Endothelial cell (in vitro differentiated cells): ENCODE measurements at regions not wholly inside any gene's neighbourhood (a gene's known extent, or its start where the extent isn't known, plus 50 kb on each side); places are given as distances from the start of the nearest gene placed in this dataset.

Source experiments
- DNase-seq: peaks from one replicate; pipeline ENCODE4 v3.0.0; 2021; ENCODE audit warnings: low spot score
- H3K27ac Mint-ChIP-seq: one replicate; pipeline ENCODE4 v1.8.0; 2021; ENCODE audit warnings: mixed read lengths, inconsistent platforms; ENCODE audit not compliant: unreplicated experiment
- H3K27me3 Mint-ChIP-seq: one replicate; pipeline ENCODE4 v1.8.0; 2021; ENCODE audit warnings: mild to moderate bottlenecking, moderate library complexity, mixed read lengths, inconsistent platforms; ENCODE audit not compliant: unreplicated experiment
- H3K36me3 Mint-ChIP-seq: one replicate; pipeline ENCODE4 v1.8.0; 2021; ENCODE audit warnings: mild to moderate bottlenecking, low read depth, mixed read lengths, inconsistent platforms; ENCODE audit not compliant: unreplicated experiment
- H3K4me1 Mint-ChIP-seq: one replicate; pipeline ENCODE4 v1.8.0; 2021; ENCODE audit warnings: mild to moderate bottlenecking, mixed read lengths, inconsistent platforms; ENCODE audit not compliant: unreplicated experiment
- H3K4me3 Mint-ChIP-seq: one replicate; pipeline ENCODE4 v1.8.0; 2021; ENCODE audit warnings: mild to moderate bottlenecking, mixed read lengths, inconsistent platforms; ENCODE audit not compliant: unreplicated experiment
- H3K9me3 Mint-ChIP-seq: one replicate; pipeline ENCODE4 v1.8.0; 2021; ENCODE audit warnings: mixed read lengths, inconsistent platforms; ENCODE audit not compliant: unreplicated experiment
- TF ChIP-seq, protein P1 (sequence below): fragments of 200-600 bp; sonication (generic); IDR thresholded peaks from one replicate; pipeline ENCODE4 v1.5.0; 2021; ENCODE audit warnings: antibody characterized with exemption; ENCODE audit not compliant: unreplicated experiment

DNA sequence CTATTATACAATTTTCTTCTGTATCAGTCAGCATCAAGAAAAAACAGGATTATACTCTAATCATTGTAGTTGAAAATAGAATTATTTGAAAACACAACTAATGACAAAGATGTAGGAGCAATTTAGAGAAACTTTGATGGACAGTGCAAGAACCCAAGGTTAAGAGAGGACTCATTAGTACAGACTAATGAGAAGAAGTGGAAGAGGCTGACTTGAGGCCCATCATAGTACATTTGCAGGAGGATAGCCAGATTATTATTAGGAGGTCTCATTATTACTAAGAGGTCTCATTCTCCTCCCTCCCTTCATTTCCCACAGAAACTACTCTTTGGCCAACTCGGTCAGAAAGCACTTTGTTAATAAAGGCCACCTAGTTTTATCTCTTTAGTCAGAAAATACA is 1983.0 kb downstream of the SUCLG1 start:
- Mint-ChIP-seq H3K27me3 (no peaks in the 10 kb centered on the region), H3K9me3 (peaks cover 3% of the 10 kb centered on the region), H3K36me3 (no peaks in the 10 kb centered on the region), H3K4me1 (no peaks in the 10 kb centered on the region), H3K27ac (no peak overlapping the region), H3K4me3 (no peak overlapping the region)
- TF ChIP-seq, protein P1, sequence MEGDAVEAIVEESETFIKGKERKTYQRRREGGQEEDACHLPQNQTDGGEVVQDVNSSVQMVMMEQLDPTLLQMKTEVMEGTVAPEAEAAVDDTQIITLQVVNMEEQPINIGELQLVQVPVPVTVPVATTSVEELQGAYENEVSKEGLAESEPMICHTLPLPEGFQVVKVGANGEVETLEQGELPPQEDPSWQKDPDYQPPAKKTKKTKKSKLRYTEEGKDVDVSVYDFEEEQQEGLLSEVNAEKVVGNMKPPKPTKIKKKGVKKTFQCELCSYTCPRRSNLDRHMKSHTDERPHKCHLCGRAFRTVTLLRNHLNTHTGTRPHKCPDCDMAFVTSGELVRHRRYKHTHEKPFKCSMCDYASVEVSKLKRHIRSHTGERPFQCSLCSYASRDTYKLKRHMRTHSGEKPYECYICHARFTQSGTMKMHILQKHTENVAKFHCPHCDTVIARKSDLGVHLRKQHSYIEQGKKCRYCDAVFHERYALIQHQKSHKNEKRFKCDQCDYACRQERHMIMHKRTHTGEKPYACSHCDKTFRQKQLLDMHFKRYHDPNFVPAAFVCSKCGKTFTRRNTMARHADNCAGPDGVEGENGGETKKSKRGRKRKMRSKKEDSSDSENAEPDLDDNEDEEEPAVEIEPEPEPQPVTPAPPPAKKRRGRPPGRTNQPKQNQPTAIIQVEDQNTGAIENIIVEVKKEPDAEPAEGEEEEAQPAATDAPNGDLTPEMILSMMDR: no peak
- no peak for DNase-seq

DNA sequence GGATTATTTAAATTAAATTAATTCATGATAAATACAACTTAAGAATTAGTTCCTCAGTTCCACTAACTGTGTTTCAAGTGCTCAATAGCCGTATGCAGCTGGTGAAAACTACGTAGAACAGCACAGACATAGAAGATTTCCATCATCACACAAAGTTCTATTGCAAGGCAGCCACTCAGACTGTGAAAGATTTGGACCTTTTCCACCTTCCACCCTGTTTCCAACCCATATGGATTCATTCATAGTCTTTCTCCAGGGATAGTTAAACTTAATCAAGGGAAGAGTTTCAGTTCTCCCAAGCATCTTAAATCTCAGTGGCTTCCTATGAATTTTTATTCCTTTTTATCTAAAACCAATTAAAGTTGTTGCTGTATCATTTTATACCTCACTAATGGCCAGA is 2030.8 kb downstream of the SUCLG1 start:
- Mint-ChIP-seq H3K9me3 (no peaks in the 10 kb centered on the region), H3K27ac (no peak overlapping the region), H3K4me3 (no peak overlapping the region), H3K27me3 (peaks cover 2% of the 10 kb centered on the region), H3K4me1 (no peaks in the 10 kb centered on the region), H3K36me3 (no peaks in the 10 kb centered on the region)
- no peak for DNase-seq
- TF ChIP-seq, protein P1: no peak

DNA sequence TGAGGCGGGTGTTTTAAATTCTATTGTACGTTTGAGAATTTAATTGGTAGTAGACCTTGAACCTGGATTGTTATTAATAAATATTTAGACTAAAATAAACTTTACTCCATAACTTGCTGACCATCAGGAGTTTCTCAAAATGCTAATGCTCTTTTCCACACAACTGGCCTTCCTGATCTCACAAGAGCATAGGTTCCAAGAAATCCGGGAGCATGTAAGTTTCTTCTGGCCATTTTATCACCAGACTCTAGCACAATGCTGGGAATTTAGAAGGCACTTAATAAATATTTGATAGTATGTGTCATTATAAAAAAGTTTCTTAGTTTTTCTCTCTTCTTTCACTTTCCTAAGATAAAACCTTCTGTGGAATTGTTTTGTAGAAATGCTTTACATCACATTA is 2047.1 kb downstream of the SUCLG1 start:
- Mint-ChIP-seq H3K27ac (no peak overlapping the region), H3K4me1 (no peaks in the 10 kb centered on the region), H3K36me3 (peaks cover 2% of the 10 kb centered on the region), H3K4me3 (no peak overlapping the region), H3K27me3 (no peaks in the 10 kb centered on the region), H3K9me3 (no peaks in the 10 kb centered on the region)
- TF ChIP-seq, protein P1: no peak
- no peak for DNase-seq

DNA sequence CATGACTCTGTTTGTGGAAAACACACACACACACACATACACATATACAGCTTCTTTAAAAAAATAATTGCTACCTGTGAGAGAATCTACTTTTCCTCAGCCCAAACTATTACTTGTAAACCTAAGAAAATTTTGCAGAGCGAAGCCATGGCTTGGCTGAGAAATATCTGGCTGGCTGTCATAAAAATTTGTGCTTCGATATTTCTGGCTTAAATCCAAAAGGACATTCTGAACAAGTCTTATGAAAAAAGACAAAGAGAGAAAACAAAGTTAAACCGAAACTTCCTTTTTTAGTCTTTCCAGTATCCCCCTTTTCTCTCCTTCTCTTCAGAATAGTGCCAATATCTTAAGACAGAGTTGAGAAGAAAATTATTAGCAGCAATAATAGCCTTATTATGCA is 2048.0 kb downstream of the SUCLG1 start:
- H3K36me3 Mint-ChIP-seq: peaks cover 2% of the 10 kb centered on the region
- H3K4me3 Mint-ChIP-seq: no peak overlapping the region
- H3K9me3 Mint-ChIP-seq: no peaks in the 10 kb centered on the region

DNA sequence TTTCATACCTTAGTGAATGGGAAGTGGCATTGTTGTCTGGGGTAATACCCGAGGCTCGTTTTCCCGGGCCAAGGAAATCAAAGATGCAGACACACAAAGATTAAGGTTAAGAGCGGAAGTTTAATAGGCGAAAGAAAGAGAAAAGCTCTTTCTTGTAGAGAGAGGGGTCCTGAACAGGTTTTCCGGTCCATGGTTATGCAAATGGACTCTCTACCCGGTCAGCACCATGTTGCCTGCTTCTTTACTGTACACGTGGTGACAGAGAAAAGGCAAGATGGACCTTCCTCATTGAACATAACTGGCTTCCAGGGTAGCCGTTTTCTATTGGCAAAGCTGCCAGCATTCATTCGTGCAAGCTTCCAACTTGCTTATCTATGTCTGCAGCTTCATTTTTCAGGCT is 2063.5 kb downstream of the SUCLG1 start:
- Mint-ChIP-seq H3K27ac (no peak overlapping the region), H3K27me3 (no peaks in the 10 kb centered on the region), H3K4me3 (no peak overlapping the region), H3K4me1 (no peaks in the 10 kb centered on the region), H3K36me3 (no peaks in the 10 kb centered on the region), H3K9me3 (no peaks in the 10 kb centered on the region)
- TF ChIP-seq, protein P1: no peak
- no peak for DNase-seq

More for the DNA sequence above, 2048.0 kb downstream of the SUCLG1 start:
- no peak for DNase-seq
- H3K27ac Mint-ChIP-seq: no peak overlapping the region
- no peaks in the 10 kb centered on the region for H3K27me3 Mint-ChIP-seq
- TF ChIP-seq, protein P1: no peak
- H3K4me1 Mint-ChIP-seq: no peaks in the 10 kb centered on the region
